ENCODE measurements at regions not wholly inside any gene's neighbourhood (a gene's known extent, or its start where the extent isn't known, plus 50 kb on each side); places are given as distances from the start of the nearest gene placed in this dataset.

DNA sequence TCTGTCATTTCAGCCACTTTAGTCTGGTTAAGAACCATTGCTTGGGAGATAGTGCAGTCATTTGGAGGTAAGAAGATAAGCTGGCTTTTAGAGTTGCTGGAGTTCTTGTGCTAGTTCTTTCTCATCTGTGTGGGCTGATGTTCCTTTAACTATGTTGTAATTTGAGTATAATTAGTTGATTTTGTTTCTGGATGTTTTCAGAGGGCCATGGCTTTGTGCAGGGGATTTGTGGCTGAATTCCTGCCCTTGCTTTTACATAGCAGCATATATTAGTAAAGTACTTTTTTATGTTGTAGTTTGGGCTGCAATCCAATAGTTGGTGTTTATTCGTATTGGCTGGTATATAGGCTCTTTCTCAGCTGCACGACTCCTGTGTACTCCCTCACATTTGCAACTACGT, 339.6 kb downstream of the ANKRD50 start:
- Mint-ChIP-seq H3K36me3 (no peaks in the 10 kb centered on the region), H3K27me3 (ENCODE audit: low read depth in 3 of 3) (peaks cover 0 to 3% (median 0%) of the 10 kb centered on the region in 3 donors), H3K9me3 (peaks cover 0 to 12% (median 7%) of the 10 kb centered on the region in 6 donors), H3K27ac (no peak overlapping the region), H3K4me3 (no peak overlapping the region), H3K4me1 (no peaks in the 10 kb centered on the region)
- no peak for DNase-seq

GRCh38 chr4:124386163-124386562, 326.4 kb downstream of the ANKRD50 start:
- no peaks in the 10 kb centered on the region for H3K36me3 Mint-ChIP-seq
- no peak overlapping the region for H3K4me3 Mint-ChIP-seq
- no peaks in the 10 kb centered on the region for H3K4me1 Mint-ChIP-seq
- no peak overlapping the region for H3K27ac Mint-ChIP-seq
- DNase-seq: no peak
- no peaks in the 10 kb centered on the region for H3K27me3 Mint-ChIP-seq (ENCODE audit: low read depth in 3 of 3)
- H3K9me3 Mint-ChIP-seq: peaks cover 0 to 10% (median 7%) of the 10 kb centered on the region in 6 donors

DNA sequence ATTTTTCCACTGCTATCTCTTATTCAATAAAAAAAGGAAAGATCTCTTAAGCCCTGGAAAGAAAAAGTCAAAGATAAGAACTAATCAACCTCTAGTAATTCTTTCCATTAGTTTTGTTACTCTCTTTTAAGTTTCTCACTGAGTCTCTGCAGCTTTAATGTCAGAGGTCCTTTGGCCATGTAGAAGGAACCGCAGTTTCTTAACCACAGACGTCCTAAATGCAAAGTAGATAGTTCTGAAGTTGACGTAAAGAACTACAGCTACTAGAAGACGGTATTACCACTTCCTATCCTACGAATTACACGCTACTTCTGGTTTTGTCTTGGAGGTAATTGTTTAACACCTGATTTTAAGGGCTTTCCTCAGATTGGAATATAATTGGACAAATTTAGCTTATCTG, 325.9 kb downstream of the ANKRD50 start:
- DNase-seq: no peak
- no peaks in the 10 kb centered on the region for H3K4me1 Mint-ChIP-seq
- H3K4me3 Mint-ChIP-seq: no peak overlapping the region
- no peaks in the 10 kb centered on the region for H3K36me3 Mint-ChIP-seq
- no peaks in the 10 kb centered on the region for H3K27me3 Mint-ChIP-seq (ENCODE audit: low read depth in 3 of 3)
- H3K27ac Mint-ChIP-seq: no peak overlapping the region
- peaks cover 0 to 10% (median 7%) of the 10 kb centered on the region in 6 donors for H3K9me3 Mint-ChIP-seq

GRCh38 chr4:124389591-124389990, 322.9 kb downstream of the ANKRD50 start:
- no peak for DNase-seq
- no peaks in the 10 kb centered on the region for H3K4me1 Mint-ChIP-seq
- H3K4me3 Mint-ChIP-seq: no peak overlapping the region
- no peak overlapping the region for H3K27ac Mint-ChIP-seq
- H3K36me3 Mint-ChIP-seq: no peaks in the 10 kb centered on the region
- H3K9me3 Mint-ChIP-seq: peaks cover 0 to 15% (median 6%) of the 10 kb centered on the region in 6 donors
- no peaks in the 10 kb centered on the region for H3K27me3 Mint-ChIP-seq (ENCODE audit: low read depth in 3 of 3)

DNA sequence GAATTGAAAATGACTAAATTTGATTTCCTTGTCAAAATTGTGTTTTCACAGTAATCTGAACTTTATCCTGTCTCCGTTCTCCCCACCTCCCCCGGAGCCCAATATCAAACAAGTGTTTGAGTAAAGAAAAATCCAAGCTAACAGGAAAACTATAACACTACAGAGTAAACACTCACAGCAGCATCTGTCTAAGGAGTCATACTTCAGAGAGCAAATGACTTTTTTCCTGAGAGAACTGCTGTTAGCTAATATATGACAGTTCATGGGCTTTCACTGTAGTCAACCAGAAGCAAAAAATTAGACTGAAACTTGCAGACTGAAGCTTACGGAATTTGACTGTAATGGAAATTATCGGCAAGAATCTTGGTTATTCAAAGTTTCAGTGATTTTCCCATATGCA, 321.7 kb downstream of the ANKRD50 start:
- H3K9me3 Mint-ChIP-seq: peaks cover 0 to 16% (median 5%) of the 10 kb centered on the region in 6 donors
- no peaks in the 10 kb centered on the region for H3K27me3 Mint-ChIP-seq (ENCODE audit: low read depth in 3 of 3)
- DNase-seq: no peak
- H3K27ac Mint-ChIP-seq: no peak overlapping the region
- no peak overlapping the region for H3K4me3 Mint-ChIP-seq
- H3K4me1 Mint-ChIP-seq: no peaks in the 10 kb centered on the region
- no peaks in the 10 kb centered on the region for H3K36me3 Mint-ChIP-seq

- H3K4me3 Mint-ChIP-seq: no peak overlapping the region
- H3K36me3 Mint-ChIP-seq: no peaks in the 10 kb centered on the region
- no peaks in the 10 kb centered on the region for H3K4me1 Mint-ChIP-seq
- no peak overlapping the region for H3K27ac Mint-ChIP-seq
- no peak for DNase-seq
- H3K9me3 Mint-ChIP-seq: peaks cover 0 to 7% (median 3%) of the 10 kb centered on the region in 6 donors
- no peaks in the 10 kb centered on the region for H3K27me3 Mint-ChIP-seq (ENCODE audit: low read depth in 3 of 3)
These were observed 316.2 kb downstream of the ANKRD50 start for GRCh38 chr4:124396333-124396732.

GRCh38 chr4:124401606-124402005, 310.9 kb downstream of the ANKRD50 start:
- Mint-ChIP-seq H3K27ac (no peak overlapping the region), H3K4me3 (no peak overlapping the region), H3K27me3 (ENCODE audit: low read depth in 3 of 3) (no peaks in the 10 kb centered on the region), H3K4me1 (no peaks in the 10 kb centered on the region), H3K9me3 (peaks cover 0 to 10% (median under 1%) of the 10 kb centered on the region in 6 donors), H3K36me3 (no peaks in the 10 kb centered on the region)
- no peak for DNase-seq

DNA sequence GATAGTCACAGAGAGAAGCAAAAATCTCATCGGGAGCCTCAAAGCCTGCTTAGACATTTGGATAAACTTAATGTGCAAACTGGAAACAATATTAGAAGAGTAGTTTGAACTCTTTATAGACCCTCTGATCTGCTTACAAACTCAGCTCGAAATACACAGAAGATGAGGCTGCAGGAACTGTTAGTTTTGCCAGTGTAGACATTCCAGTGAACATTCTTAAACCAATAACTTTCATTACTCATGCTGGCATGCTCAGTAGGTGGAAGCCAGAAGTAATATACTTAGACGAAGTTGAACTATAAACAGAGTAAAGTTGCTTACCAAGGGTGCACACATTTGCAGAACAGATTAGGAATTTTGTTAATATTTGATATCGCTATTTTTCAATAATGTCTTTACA, 303.5 kb downstream of the ANKRD50 start:
- H3K4me3 Mint-ChIP-seq: no peak overlapping the region
- no peaks in the 10 kb centered on the region for H3K36me3 Mint-ChIP-seq
- no peak for DNase-seq
- peaks cover 0 to 10% (median 7%) of the 10 kb centered on the region in 6 donors for H3K9me3 Mint-ChIP-seq
- no peaks in the 10 kb centered on the region for H3K27me3 Mint-ChIP-seq (ENCODE audit: low read depth in 3 of 3)
- no peaks in the 10 kb centered on the region for H3K4me1 Mint-ChIP-seq
- no peak overlapping the region for H3K27ac Mint-ChIP-seq

DNA sequence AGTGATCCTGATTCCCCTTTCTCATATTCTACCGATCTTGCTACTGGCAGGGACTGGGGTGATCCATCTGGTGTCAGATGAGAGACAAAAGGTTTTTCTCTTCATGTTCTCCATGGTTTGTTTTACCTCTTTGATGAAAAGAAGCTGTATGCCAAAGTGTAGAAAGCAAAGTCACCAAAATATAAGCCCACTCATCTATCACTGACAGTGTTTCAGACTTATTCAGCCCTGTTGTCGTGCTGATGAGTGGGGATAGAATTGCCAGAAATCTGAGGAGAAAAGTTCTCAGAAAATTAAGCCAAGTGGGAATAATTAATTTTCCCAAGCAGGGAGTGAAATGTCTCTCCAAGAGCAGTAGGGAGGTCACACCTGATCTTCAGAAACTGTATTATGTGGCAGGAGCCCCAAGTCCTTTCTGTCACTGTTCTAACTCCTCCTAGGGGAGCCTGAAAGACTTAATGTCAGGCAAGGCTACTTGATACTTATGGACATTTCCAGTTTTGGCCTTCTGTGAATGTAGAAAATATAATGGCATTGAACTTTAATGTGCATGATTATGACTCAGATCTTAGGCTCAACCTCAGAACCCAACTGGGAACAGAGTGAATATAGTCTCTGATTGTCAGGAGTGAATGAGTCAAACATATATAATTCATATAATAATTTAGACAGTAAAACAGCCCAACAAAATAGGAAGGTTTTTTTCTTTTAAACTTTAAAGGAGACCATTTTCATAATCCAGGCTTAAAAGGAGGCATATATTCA, 298.1 kb downstream of the ANKRD50 start:
- Mint-ChIP-seq H3K4me3 (no peak overlapping the region), H3K36me3 (no peaks in the 10 kb centered on the region), H3K27me3 (ENCODE audit: low read depth in 3 of 3) (no peaks in the 10 kb centered on the region), H3K27ac (no peak overlapping the region), H3K4me1 (no peaks in the 10 kb centered on the region), H3K9me3 (peaks cover 0 to 10% (median 5%) of the 10 kb centered on the region in 6 donors)
- DNase-seq: no peak

DNA sequence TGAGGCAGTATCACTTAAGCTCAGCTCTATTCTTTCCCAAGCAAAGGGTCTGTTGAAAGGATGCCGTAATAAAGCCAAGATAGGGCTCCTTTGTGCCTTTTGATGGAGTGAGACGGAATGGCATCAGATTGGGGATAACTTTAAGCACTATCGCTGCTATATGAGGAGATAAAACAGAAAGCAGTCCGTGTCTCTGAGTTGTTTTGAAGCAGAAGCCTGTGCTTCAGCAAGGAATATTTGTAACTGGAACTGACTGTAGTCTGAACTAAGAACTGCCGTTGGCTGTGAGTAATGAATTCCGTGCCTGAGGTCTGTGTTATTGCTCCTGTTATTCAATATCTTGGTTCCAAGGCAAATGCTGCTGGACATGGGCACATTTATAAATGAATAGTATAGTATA, 297.4 kb downstream of the ANKRD50 start:
- Mint-ChIP-seq H3K4me1 (no peaks in the 10 kb centered on the region), H3K4me3 (no peak overlapping the region), H3K27ac (no peak overlapping the region), H3K36me3 (no peaks in the 10 kb centered on the region), H3K27me3 (ENCODE audit: low read depth in 3 of 3) (no peaks in the 10 kb centered on the region), H3K9me3 (peaks cover 0 to 9% (median 5%) of the 10 kb centered on the region in 6 donors)
- DNase-seq: no peak

- no peaks in the 10 kb centered on the region for H3K36me3 Mint-ChIP-seq
- DNase-seq: no peak
- H3K4me1 Mint-ChIP-seq: no peaks in the 10 kb centered on the region
- no peak overlapping the region for H3K27ac Mint-ChIP-seq
- H3K27me3 Mint-ChIP-seq (ENCODE audit: low read depth in 3 of 3): no peaks in the 10 kb centered on the region
- no peak overlapping the region for H3K4me3 Mint-ChIP-seq
- peaks cover 0 to 12% (median 3%) of the 10 kb centered on the region in 6 donors for H3K9me3 Mint-ChIP-seq
These were observed 295.2 kb downstream of the ANKRD50 start for GRCh38 chr4:124417371-124417770.

DNA sequence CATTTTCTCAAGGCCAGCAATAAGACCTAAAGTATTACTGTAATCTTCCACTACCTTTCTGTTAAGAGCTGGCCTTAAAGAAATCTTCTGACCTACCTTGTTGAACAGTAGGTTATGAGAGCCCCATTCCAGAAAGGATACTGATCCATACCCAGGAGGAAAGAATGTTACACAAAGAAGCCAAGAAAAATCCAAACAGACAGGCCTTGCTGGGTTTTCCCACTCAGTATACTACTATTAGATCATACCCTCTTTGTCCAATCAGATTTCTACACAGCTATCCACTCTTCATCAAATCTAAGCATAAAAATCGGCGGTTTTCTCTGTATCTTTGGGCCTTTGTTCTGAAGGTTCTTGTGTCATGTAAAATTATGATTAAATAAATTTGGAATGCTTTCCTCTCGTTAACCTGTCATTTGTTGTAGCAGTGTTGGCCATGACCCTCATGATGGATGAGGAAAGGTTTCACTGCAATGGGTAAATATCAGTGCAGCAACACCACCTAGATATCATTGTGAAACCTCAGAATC, 292.3 kb downstream of the ANKRD50 start:
- Mint-ChIP-seq H3K27ac (no peak overlapping the region), H3K36me3 (no peaks in the 10 kb centered on the region), H3K27me3 (ENCODE audit: low read depth in 3 of 3) (no peaks in the 10 kb centered on the region), H3K9me3 (peaks cover 0 to 8% (median 0%) of the 10 kb centered on the region in 6 donors), H3K4me3 (no peak overlapping the region), H3K4me1 (no peaks in the 10 kb centered on the region)
- no peak for DNase-seq

- H3K9me3 Mint-ChIP-seq: peaks cover 0 to 14% (median 0%) of the 10 kb centered on the region in 6 donors
- H3K4me3 Mint-ChIP-seq: no peak overlapping the region
- DNase-seq: no peak
- H3K36me3 Mint-ChIP-seq: no peaks in the 10 kb centered on the region
- H3K27ac Mint-ChIP-seq: no peak overlapping the region
- H3K27me3 Mint-ChIP-seq (ENCODE audit: low read depth in 3 of 3): no peaks in the 10 kb centered on the region
- H3K4me1 Mint-ChIP-seq: no peaks in the 10 kb centered on the region
These were observed 289.4 kb downstream of the ANKRD50 start for GRCh38 chr4:124423160-124423559.

DNA sequence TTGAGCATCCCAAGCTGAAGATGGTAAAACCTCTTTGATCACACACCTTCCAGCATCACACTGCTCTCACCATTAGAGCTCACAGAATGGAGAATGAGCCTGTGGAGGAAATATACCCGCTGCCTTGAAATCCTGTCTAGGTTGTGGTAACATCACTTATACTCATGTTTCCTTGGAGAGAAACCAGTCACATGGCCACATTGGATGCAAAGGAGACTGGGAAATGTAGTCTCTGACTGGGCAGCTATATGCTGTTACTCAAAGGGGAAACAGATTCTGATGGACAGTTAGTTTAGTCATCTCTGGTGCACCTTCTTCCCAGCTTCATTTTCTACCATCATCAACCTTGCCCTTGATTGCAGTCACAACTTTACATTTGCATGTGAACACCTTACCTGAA, 286.3 kb downstream of the ANKRD50 start:
- Mint-ChIP-seq H3K4me3 (no peak overlapping the region), H3K36me3 (no peaks in the 10 kb centered on the region), H3K27ac (no peak overlapping the region), H3K9me3 (peaks cover 0 to 9% (median 0%) of the 10 kb centered on the region in 6 donors), H3K27me3 (ENCODE audit: low read depth in 3 of 3) (peaks cover 0 to 2% (median 0%) of the 10 kb centered on the region in 3 donors), H3K4me1 (no peaks in the 10 kb centered on the region)
- DNase-seq: no peak

Measured in immature natural killer cell (primary cell).